HL-60 (cell line): ENCODE measurements at regions not wholly inside any gene's neighbourhood (a gene's known extent, or its start where the extent isn't known, plus 50 kb on each side); places are given as distances from the start of the nearest gene placed in this dataset.

Experiments
- DNase-seq, 2 experiments: peaks; one replicate each; pipeline ENCODE4 v3.0.0-alpha.2; 2010 to 2020; ENCODE audit warnings: low read depth in 1 of 2, low spot score in 1 of 2
- H3K27ac ChIP-seq: fragments of 250-450 bp; sonication (Bioruptor Pico); replicated peaks from 2 replicates; pipeline ENCODE4 v1.5.1; 2020; ENCODE audit warnings: mild to moderate bottlenecking, moderate library complexity
- H3K27me3 ChIP-seq: fragments of 250-450 bp; sonication (Bioruptor Pico); 2 replicates; pipeline ENCODE4 v1.5.1; 2021; ENCODE audit warnings: mild to moderate bottlenecking, moderate library complexity; ENCODE audit not compliant: insufficient read depth, poor library complexity, severe bottlenecking
- H3K4me3 ChIP-seq: replicated peaks from 2 replicates; pipeline ENCODE4 v1.5.1; 2011; ENCODE audit warnings: mild to moderate bottlenecking, control low read depth, low read length; ENCODE audit not compliant: insufficient read depth
- CTCF ChIP-seq: IDR thresholded peaks from one replicate; pipeline ENCODE4 v1.5.1; 2011; ENCODE audit warnings: low read length, control low read depth, inconsistent platforms; ENCODE audit not compliant: insufficient read depth
- GABPA ChIP-seq: IDR thresholded peaks from 2 replicates; pipeline ENCODE4 v1.6.1; 2012; ENCODE audit warnings: low read depth
- POLR2AphosphoS5 ChIP-seq: IDR thresholded peaks from 2 replicates; pipeline ENCODE4 v1.6.1; 2012; ENCODE audit warnings: low read depth
- REST ChIP-seq: IDR thresholded peaks from 2 replicates; pipeline ENCODE4 v1.6.1; 2012; ENCODE audit warnings: low read depth; ENCODE audit not compliant: insufficient replicate concordance
- SPI1 ChIP-seq: IDR thresholded peaks from 2 replicates; pipeline ENCODE4 v1.6.1; 2012; ENCODE audit warnings: low read depth, mild to moderate bottlenecking, borderline replicate concordance

- no peak for TF ChIP-seq SPI1
- TF ChIP-seq REST = no peak
- no peak for TF ChIP-seq CTCF
- no peak for TF ChIP-seq GABPA
- TF ChIP-seq POLR2AphosphoS5 = no peak
- H3K27ac ChIP-seq = no peak overlapping the region
- DNase-seq = no peak
- no peak overlapping the region for H3K4me3 ChIP-seq
- H3K27me3 ChIP-seq = no peaks in the 10 kb centered on the region
Measured at GRCh38 chr16:85374571-85374872, 238.6 kb upstream of the GSE1 start.

GRCh38 chr16:85375282-85375681, 237.8 kb upstream of the GSE1 start:
- no peak for DNase-seq
- no peak overlapping the region for H3K27ac ChIP-seq
- no peak overlapping the region for H3K4me3 ChIP-seq
- no peaks in the 10 kb centered on the region for H3K27me3 ChIP-seq
- TF ChIP-seq GABPA = no peak

- H3K4me3 ChIP-seq = no peak overlapping the region
- TF ChIP-seq REST (no peak), POLR2AphosphoS5 (no peak), GABPA (no peak), SPI1 (no peak), CTCF (no peak)
- H3K27ac ChIP-seq = no peak overlapping the region
- no peaks in the 10 kb centered on the region for H3K27me3 ChIP-seq
- DNase-seq = no peak
Measured at GRCh38 chr16:85376292-85377095, 236.6 kb upstream of the GSE1 start.

GRCh38 chr16:85377388-85378144, 235.6 kb upstream of the GSE1 start:
- no peak for TF ChIP-seq CTCF
- no peak for TF ChIP-seq SPI1
- no peak for TF ChIP-seq POLR2AphosphoS5
- no peak for DNase-seq

More at GRCh38 chr16:85377388-85378144, 235.6 kb upstream of the GSE1 start:
- H3K4me3 ChIP-seq = no peak overlapping the region
- peaks cover 7% of the 10 kb centered on the region for H3K27me3 ChIP-seq
- no peak overlapping the region for H3K27ac ChIP-seq
